ENCODE measurements at regions not wholly inside any gene's neighbourhood (a gene's known extent, or its start where the extent isn't known, plus 50 kb on each side); places are given as distances from the start of the nearest gene placed in this dataset.

- no peak for TF ChIP-seq EZH2 (IDR thresholded peaks at IDR 0.05; ENCODE audit: insufficient read depth, poor library complexity, severe bottlenecking)
- TF ChIP-seq EZH2phosphoT487 (IDR thresholded peaks at IDR 0.05; ENCODE audit: insufficient read depth, low read depth): no peak
Measured at GRCh38 chr9:87146933-87147332, 199.6 kb upstream of the GAS1 start.
